ENCODE measurements at regions not wholly inside any gene's neighbourhood (a gene's known extent, or its start where the extent isn't known, plus 50 kb on each side); places are given as distances from the start of the nearest gene placed in this dataset.
"Not testable (repeated sequence)": the region's sequence is repeated elsewhere in the genome, so short reads cannot be mapped to it uniquely, and the experiment has no call there.

DNA sequence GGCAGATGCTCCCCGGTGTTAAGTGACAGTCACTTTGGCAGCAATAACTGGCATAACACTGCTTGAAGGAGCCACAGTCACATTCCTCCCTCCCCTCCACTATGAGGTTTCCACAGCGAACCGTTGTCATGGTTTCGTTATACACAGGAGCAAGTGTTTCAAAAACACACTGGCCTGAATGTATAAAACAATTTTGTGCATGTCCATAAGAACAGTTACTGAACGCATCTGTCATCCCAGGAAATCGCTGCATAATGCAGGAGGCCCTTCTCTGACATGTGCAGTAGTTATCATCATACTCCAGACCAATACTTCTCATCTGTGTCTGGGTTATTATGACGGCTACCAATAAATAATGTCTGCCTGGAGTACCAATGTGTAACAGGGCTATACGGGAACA lies 444.4 kb downstream of the TMEM121 start:
- TF ChIP-seq, protein P1, sequence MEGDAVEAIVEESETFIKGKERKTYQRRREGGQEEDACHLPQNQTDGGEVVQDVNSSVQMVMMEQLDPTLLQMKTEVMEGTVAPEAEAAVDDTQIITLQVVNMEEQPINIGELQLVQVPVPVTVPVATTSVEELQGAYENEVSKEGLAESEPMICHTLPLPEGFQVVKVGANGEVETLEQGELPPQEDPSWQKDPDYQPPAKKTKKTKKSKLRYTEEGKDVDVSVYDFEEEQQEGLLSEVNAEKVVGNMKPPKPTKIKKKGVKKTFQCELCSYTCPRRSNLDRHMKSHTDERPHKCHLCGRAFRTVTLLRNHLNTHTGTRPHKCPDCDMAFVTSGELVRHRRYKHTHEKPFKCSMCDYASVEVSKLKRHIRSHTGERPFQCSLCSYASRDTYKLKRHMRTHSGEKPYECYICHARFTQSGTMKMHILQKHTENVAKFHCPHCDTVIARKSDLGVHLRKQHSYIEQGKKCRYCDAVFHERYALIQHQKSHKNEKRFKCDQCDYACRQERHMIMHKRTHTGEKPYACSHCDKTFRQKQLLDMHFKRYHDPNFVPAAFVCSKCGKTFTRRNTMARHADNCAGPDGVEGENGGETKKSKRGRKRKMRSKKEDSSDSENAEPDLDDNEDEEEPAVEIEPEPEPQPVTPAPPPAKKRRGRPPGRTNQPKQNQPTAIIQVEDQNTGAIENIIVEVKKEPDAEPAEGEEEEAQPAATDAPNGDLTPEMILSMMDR (IDR thresholded peaks at IDR 0.05): not testable (repeated sequence)
- not testable (repeated sequence) for TF ChIP-seq POLR2A (IDR thresholded peaks at IDR 0.05)
